COR-L47 (cell line): ENCODE measurements at regions not wholly inside any gene's neighbourhood (a gene's known extent, or its start where the extent isn't known, plus 50 kb on each side); places are given as distances from the start of the nearest gene placed in this dataset.
"Not testable (repeated sequence)": the region's sequence is repeated elsewhere in the genome, so short reads cannot be mapped to it uniquely, and the experiment has no call there.

ENCODE experiments used
- DNase-seq: peaks from one replicate; lab custom pipeline; 2025; lab: John Stamatoyannopoulos, UW

DNA sequence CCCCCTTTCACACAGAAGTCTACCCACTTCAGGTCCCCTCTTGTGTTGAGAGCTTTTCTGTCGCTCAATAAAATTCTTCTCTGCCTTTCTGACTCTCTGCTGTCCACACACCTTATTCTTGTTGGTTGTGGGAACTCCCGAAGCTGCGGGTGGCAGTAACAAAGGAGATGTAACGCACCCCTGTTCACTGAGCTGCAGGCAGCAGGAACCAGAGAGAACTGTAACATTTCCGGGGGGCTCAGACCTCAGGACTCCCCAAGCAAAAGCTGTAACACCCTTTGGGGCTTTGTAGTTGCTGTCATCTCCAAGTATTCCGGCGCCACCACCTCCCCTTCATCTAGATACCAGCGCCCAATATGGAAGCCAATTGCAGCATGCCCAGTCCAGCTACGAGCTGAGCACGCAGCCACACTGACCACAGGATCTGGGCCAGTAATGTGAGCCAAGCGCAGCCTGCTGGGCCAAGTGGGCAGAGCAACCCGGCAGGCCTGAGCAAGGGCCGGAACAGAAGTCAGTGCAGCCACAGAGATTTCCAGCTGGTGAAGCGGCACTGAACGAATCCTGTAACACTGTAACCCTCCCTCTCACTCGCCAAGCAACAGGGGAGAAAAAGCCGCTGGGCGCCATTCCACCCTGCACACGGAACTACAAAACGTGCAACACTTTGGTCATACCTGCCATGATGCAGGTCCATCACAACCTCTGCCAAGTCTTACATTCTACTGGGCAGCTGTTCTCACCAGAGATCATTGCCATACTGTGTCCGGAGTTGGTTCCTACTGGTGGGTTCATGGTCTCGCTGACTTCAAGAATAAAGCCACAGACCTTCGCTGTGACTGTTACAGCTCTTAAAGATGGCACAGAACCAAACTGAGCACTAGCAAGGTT lies 194.3 kb downstream of the SPATA31A6 start:
- DNase-seq = not testable (repeated sequence)

DNA sequence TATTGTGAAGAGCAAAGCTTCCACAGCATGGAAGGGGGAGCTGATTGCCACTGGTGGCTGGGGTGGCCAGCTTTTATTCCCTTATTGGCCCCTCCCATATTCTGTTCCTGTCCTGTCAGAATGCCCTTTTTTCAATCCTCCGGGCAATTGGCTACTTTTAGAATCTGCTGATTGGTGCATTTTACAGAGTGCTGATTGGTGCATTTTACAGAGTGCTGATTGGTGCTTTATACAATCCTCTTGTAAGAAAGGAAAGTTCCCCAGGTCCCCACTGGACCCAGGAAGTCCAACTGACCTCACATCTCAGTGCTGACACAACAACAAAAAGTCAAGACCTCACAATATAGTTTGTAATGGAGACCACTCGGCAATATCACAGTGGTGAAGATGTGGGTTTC lies 195.0 kb downstream of the SPATA31A6 start:
- no peak for DNase-seq

DNA sequence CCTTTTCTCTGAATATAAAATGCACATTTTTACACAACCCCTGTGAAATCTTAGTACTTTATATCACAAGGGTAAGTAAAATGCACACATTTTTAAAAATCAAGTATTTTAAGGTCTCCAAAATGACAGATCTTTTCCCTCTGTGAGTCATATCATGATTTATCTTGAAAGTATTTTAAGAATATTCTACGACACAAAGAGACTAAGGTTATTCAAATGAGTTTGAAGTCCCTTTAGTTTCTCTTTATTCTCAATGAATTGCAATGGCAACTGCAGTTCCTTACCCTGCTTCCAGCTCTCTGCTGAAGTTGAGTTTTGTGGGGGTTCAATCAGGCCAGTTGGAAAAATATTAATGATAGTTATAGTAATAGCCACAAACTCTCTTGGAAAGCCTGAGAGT lies 196.1 kb downstream of the SPATA31A6 start:
- DNase-seq = not testable (repeated sequence)

DNA sequence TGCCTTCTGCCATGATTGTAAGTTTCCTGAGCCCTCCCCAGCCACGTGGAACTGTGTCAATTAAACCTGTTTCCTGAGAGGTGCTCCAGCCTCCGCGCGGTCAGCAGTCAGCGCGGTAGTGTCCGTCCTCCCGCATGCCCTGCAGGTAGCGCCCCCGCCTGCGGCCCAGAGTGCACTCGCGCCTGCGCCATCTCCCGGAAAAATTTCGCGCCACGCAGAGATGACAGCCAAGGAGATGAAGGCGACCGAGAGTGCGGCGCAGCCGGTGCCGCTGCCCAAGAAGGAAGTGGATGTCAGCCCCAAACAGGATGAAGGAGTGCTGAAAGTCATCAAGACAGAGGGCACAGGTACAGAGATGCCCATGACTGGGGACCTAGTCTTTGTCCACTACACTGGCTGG lies 201.1 kb downstream of the SPATA31A6 start:
- DNase-seq = not testable (repeated sequence)

DNA sequence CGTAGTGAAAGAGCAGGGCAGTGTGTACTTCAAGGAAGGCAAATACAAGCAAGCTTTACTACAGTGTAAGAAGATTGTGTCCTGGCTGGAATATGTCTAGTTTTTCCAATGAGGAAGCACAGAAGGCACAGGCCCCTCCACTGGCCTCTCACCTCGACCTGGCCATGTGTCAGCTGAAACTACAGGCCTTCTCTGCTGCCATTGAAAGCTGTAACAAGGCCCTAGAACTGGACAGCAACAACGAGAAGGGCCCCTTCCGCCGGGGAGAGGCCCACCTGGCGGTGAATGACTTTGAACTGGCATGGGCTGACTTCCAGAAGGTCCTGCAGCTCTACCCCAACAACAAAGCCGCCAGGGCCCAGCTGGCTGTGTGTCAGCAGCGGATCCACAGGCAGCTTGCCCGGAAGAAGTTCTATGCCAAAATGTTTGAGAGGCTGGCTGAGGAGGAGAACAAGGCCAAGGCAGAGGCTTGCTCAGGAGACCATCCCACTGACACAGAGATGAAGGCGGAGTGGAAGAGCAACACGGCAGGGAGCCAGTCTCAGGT lies 202.2 kb downstream of the SPATA31A6 start:
- not testable (repeated sequence) for DNase-seq

DNA sequence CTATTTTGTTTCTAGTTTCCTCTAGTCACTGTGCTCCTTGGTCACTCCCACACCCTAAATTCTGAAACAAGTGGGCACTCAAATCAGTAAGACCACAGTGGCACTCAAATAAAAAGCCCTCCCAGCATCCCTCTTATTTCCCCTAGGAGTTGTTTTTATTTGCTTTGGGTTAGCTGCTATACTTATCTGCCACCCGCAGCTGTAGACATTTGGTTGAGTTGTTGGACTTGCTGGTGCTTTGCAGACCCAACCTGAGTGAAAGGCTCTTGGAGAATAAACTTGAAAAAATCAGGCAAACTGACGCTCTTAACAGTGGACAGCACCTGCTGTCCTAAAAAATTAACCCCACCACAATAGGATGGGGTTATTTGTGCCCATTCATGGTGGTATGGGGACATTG lies 203.0 kb downstream of the SPATA31A6 start:
- no peak for DNase-seq

DNA sequence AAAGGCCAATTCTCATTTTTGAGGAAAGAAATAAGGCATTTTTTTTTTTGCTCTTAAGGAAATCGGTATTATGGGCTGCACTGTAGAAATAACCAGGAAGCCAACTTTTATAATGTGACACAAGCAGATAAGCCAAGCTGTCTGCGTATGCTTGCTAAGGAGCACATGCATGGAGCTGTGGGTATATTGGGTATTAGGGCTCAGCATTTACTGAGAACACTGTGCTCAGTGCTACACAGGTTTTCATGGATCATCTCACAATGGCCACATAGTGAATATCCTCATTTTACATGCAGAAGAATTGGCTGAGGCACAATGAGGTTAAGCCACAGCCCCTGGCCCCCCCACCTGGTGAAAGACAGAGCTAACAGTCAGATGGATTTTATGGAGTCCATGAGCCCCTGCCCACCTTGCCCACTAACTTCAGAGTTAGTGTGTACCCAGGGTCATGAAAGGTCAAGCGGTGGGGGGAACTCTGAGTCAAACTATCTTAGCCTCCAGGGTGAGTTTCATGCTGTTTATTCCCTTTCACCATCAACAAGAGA lies 204.8 kb downstream of the SPATA31A6 start:
- DNase-seq = no peak

DNA sequence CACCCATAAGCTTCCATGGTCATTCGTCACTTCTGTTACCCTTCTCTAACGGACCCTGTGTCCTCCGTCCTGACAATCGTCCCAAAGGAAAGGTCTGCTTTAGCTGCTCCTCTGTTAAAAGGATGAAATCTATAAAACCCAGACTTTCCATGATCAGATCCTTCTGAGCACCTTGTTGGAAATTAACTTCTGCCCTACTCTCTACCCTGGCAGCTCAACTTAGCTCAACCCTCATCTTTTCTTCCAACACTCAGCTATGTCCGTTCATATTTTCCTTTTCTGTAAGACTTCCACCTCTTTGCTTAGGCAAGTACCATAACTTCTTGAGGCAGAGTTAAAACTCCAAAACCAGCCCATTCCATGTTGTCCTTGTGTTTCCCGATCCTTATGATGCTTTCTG lies 205.4 kb downstream of the SPATA31A6 start:
- DNase-seq = no peak

DNA sequence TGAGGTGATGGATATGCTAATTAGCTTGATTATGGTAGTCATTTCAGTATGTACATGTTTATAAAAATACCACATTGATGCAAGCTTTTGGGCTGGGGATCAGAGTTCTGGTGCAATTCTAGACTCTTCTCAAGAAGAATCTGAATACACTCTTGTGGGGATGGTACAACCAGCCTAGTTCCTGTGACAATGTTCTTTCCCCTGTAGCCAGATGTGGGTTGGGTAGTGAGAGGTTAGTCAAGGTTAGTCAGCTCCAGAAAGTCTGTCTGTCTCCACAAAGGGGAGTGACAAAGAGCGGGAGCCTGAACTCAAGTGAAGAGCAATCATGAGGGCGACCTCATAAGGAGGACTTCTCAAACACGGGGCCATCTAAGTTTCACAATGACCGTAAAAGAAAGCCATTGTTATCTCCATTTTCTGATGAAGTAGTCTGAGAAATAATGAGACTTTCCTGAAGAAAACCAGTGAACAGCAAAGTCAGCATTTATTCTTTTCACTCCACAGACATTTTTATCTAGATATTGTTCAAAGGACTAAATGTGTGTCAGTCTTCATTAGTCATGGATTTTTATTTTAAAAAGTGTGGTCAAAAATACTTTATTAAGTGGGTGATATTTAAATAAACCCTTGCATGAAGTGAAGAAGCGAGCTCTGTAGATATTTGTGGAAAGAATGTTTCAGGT lies 209.5 kb downstream of the SPATA31A6 start:
- DNase-seq = not testable (repeated sequence)

DNA sequence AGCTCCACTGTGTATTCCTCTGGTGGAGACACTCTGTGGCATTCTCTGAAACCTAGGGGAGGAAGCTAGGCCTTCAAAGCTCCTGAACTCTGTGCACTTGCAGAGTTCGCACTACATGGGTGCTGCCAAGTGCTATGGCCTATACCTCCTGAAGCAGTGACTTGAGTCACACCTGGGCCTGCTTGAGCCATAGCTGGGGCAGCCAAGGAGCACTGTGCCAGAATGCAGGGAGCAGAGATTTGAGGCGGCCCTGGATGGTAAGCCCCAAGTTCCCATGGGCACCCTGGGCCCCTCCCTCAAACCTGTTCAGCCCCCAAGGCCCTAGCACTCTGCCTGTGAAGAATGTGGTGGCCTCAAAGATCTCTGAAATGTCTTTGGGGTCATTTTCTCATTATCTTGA lies 212.9 kb downstream of the SPATA31A6 start:
- DNase-seq = no peak

DNA sequence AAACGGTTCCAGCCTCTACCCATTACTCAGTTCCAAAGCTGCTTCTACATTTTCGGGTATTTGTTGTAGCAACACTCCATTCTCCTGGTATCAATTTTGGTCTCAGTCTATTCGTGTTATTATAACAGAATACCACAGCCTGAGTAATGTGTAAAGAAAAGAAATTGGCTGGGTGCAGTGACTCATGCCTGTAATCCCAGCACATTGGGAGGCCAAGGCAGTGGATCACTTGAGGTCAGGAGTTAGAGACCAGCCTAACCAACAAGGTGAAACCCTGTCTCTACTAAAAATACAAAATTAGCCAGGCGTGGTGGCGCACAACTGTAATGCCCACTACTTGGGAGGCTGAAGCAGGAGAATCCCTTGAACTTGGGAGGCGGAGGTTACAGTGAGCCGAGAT lies 213.9 kb downstream of the SPATA31A6 start:
- DNase-seq = not testable (repeated sequence)

DNA sequence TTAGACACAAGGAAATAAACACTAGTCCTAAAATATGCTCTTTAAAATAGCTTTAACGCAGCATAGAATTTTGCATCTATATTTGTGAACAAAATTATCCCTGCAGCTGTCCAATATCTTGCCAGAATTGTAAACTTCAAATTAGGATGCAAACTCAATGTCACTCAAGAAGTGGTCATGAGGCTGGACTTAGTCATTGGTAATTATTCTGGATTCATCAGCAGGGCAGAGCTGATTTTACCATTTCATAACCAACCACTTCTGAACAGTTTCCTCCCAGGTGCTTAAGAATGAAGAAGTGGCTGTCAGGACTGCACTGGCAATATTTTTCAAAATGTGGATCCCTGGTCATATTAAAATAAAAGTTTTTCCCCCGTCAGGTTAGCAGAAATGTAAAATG lies 219.5 kb downstream of the SPATA31A6 start:
- not testable (repeated sequence) for DNase-seq

DNA sequence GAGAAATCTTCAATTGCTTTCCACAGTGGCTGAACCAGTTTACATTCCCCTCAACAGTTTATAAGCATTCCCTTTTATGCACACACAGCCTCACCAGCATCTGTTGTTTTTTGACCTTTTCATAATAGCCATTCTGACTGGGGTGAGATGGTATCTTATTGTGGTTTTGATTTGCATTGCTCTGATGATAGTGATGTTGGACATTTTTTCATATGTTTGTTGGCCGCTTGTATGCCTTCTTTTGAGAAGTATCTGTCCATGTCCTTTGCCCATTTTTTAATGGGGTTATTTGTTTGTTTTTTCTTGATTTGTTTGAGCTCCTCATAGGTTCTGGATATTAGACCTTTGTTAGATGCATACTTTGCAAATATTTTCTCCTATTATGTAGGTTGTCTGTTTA lies 226.1 kb downstream of the SPATA31A6 start:
- not testable (repeated sequence) for DNase-seq

DNA sequence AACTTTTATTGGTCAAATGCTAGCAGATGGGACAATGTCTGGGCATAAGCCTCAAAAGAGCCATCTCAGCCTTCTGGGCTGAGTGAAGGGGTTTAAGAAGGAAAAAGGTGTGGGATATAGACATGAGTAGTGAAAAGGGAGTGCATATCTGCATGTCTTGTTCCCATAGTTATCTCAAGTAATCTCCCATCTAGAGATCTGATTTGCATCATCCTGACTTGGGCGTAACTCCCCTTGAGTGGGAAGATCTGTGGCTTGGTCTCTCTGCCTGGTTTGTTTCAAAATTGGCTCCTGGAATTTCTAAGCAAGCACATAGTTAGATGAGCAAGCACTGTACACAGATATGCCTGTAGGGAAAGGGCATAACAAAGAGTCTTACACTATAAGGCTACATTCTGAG lies 228.9 kb downstream of the SPATA31A6 start:
- DNase-seq = not testable (repeated sequence)

DNA sequence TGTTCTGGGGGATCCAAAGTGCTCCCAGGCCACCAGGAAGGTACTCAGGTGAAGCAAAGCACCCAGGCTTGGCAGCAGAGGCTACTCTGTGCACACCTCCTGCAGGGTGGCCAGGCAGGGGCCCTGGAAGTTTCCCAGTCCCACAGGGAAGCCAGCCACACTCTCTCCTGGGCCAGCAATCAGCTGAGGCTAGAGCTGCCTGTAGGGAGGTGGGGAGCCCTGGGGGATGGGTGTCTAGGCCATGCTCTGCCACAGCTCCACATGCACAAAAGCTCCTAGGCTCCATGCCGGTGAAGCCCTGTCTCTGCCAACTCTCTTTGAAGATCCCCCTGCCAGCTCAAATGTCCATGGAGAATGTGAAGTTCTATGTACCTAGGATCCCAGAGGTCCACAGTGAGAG lies 231.4 kb downstream of the SPATA31A6 start:
- DNase-seq = not testable (repeated sequence)

DNA sequence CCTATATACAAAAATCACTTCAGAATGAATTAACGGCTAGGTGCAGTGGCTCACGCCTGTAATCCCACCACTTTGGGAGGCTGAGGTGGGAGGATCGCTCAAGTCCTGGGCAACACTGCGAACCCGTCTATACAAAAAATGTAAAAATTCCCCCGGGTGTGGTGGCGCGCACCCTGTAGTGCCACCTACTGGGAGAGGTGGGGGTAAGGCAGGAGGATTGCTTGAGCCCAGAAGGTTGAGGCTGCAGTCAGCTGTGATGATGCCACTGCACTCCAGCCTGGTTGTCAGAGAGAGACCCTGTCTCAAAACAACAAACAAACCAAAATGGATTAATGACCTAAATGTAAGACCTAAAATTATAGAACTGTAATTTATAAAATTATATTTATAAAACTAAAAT lies 236.2 kb downstream of the SPATA31A6 start:
- DNase-seq = not testable (repeated sequence)

DNA sequence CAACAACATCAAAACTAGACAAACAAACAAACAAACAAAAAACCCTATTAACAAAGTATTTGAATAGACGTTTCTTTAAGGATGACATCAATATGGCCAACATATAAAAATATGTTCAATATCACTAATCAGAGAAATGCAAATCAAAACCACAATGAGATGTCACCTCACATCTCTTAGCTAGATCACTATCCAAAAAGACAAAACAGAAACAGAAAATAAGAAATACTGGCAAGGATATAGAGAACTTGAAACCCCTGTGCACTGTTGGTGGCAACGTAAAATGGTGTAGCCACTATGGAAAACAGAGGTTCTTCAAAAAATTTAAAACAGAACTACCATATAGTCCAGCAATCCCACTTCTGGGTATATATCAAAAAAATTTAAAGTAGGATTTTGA lies 236.9 kb downstream of the SPATA31A6 start:
- not testable (repeated sequence) for DNase-seq

DNA sequence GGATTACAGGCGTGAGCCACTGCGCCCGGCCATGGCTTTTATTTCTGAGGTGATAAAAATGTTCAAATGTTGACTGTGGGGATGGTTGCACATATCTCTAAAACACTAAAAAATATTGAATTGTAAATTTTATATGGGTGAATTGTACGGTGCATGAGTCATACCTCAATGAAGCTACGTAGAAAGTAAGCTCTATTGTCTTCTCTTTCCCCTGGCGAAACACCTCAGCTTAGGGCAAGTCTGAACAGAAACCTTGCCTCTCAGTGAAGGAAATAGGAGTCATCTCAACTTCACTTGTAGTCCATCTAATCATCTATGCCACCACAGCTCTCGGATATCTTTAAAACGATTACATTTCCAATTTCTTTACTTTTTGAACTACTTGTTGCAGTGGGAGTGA lies 238.2 kb downstream of the SPATA31A6 start:
- DNase-seq = not testable (repeated sequence)

DNA sequence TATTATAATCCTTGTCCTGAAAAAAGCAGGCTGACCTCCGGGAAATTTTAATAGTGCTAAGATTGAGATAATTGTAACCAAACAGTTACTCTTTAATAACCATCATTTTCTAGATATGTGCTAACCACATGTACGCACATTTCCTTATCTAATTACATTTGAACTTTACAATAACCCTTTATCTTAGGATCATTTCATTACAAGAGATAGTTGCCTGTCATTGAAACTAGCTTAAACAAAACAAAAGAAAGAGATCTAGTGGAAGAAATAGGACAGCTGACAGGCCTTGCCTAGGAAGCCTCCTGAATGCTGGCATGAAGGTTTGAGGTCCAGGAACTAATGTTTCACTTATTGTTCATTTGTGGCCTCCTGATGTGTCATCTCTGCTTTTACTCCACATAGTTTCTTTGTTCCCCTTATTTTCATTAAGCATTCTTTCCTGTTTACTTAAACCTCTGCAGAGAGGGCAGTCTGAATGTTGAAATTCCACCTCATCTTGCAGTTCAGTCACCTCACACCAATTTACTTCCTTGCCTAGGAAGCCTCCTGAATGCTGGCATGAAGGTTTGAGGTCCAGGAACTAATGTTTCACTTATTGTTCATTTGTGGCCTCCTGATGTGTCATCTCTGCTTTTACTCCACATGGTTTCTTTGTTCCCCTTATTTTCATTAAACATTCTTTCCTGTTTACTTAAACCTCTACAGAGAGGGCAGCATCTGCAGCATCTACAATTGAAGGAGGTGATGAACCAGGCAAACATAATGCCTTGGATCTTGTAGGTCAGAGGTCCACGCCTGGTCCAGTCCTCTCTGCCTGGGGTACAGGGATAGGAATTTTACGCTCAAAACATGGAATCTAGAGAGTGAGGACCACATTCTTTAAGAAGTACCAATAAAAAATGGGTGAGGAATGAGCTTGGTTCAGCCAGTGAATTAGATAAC lies 247.5 kb downstream of the SPATA31A6 start:
- not testable (repeated sequence) for DNase-seq

DNA sequence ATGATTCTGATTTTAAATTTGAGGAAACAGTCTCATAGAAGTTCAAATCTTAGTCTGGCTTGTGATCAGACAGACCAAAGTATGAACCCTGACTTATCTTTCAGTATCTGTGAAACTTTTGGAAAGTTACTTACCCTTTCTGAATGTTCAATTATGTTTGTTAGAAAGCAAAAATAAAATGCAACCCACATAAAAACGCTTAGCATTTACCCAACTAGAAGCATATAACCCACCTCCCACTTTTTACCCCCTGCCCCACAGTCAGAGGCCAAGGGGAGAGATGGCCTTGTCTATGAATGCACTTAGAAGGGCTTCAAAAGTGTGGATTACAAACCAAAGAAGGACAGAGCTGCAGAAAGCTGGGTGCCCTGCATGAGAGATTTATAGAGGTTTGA lies 248.2 kb downstream of the SPATA31A6 start:
- DNase-seq = not testable (repeated sequence)
